Body of pancreas (tissue), 4 donors: ENCODE measurements at regions not wholly inside any gene's neighbourhood (a gene's known extent, or its start where the extent isn't known, plus 50 kb on each side); places are given as distances from the start of the nearest gene placed in this dataset.

Experiments
- CTCF ChIP-seq, 7 experiments: fragments of 450-650 bp in 4 of 7; fragments of 200-600 bp in 3 of 7; sonication (generic) in 3 of 7; IDR thresholded peaks; one replicate each; pipeline ENCODE4 v1.5.1; 2016 to 2019; ENCODE audit warnings: antibody characterized with exemption in 7 of 7
- POLR2A ChIP-seq, 3 donors: fragments of 450-650 bp; IDR thresholded peaks; one replicate each; pipeline ENCODE4 v1.6.1; 2016; ENCODE audit warnings: antibody characterized with exemption in 3 of 3, mild to moderate bottlenecking in 2 of 3

- TF ChIP-seq POLR2A (IDR thresholded peaks at IDR 0.05) (no peak), CTCF (IDR thresholded peaks at IDR 0.05) (no peak)
These were observed 167.4 kb downstream of the CDC5L start for GRCh38 chr6:44554861-44555260.
